ENCODE measurements at regions not wholly inside any gene's neighbourhood (a gene's known extent, or its start where the extent isn't known, plus 50 kb on each side); places are given as distances from the start of the nearest gene placed in this dataset.

GRCh38 chr12:40586823-40587222, 105.4 kb upstream of the CNTN1 start:
- TF ChIP-seq, protein P1, sequence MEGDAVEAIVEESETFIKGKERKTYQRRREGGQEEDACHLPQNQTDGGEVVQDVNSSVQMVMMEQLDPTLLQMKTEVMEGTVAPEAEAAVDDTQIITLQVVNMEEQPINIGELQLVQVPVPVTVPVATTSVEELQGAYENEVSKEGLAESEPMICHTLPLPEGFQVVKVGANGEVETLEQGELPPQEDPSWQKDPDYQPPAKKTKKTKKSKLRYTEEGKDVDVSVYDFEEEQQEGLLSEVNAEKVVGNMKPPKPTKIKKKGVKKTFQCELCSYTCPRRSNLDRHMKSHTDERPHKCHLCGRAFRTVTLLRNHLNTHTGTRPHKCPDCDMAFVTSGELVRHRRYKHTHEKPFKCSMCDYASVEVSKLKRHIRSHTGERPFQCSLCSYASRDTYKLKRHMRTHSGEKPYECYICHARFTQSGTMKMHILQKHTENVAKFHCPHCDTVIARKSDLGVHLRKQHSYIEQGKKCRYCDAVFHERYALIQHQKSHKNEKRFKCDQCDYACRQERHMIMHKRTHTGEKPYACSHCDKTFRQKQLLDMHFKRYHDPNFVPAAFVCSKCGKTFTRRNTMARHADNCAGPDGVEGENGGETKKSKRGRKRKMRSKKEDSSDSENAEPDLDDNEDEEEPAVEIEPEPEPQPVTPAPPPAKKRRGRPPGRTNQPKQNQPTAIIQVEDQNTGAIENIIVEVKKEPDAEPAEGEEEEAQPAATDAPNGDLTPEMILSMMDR (IDR thresholded peaks at IDR 0.05; ENCODE audit: low read depth, low read length) = no peak
- no peak overlapping the region for H3K4me3 ChIP-seq
- no peaks in the 10 kb centered on the region for H3K9me3 ChIP-seq (ENCODE audit: low read depth)
- H3K27ac ChIP-seq = no peak overlapping the region
- no peaks in the 10 kb centered on the region for H3K36me3 ChIP-seq
- DNase-seq (ENCODE audit: low read depth in 1 of 2, low spot score in 1 of 2) = no peak
- H3K27me3 ChIP-seq = no peaks in the 10 kb centered on the region
- H3K4me1 ChIP-seq (ENCODE audit: low read depth) = no peaks in the 10 kb centered on the region

DNA sequence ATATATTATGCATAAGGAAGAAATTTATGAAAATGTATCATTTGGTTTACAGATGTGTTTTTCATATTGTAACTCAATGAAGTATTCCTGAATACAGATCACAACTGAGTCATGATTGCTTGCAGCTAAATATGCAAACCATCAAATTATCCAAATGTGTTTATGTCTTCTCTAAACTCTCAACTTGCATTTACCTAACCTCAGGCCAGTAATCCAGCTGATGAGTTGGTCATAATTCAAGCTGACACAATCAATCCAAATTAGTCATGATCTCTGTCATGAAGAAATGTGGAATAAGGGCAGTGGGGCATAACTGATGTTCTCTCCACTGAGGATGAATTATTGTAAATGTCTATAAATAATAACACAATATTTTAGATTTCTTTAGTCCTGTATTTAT, 104.8 kb upstream of the CNTN1 start:
- Histone ChIP-seq H3K4me3 (no peak overlapping the region), H3K27me3 (no peaks in the 10 kb centered on the region), H3K36me3 (no peaks in the 10 kb centered on the region), H3K9me3 (ENCODE audit: low read depth) (no peaks in the 10 kb centered on the region), H3K27ac (no peak overlapping the region), H3K4me1 (ENCODE audit: low read depth) (no peaks in the 10 kb centered on the region)
- TF ChIP-seq, protein P1 (IDR thresholded peaks at IDR 0.05; ENCODE audit: low read depth, low read length) = no peak
- no peak for DNase-seq (ENCODE audit: low read depth in 1 of 2, low spot score in 1 of 2)

DNA sequence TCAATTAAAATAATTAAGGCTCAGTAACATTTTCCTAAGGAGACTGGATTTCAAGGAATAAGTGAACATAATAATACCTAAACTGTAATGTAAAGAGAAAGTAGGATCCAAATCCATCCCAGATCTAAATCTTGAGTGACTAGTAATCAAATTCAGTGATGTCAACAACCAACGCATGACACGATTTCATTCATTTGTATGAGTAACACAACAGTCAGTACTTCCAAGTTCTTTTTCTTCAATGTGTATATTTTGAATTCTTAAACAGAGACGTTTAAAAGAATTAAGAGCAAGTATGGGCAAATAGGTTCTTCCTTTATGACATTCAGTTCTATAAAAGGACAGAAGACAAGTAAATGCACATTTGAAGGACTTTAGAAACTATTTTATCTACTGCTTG, 104.3 kb upstream of the CNTN1 start:
- no peaks in the 10 kb centered on the region for H3K36me3 ChIP-seq
- no peaks in the 10 kb centered on the region for H3K4me1 ChIP-seq (ENCODE audit: low read depth)
- no peak for DNase-seq (ENCODE audit: low read depth in 1 of 2, low spot score in 1 of 2)
- no peak overlapping the region for H3K27ac ChIP-seq
- no peaks in the 10 kb centered on the region for H3K9me3 ChIP-seq (ENCODE audit: low read depth)
- H3K4me3 ChIP-seq = no peak overlapping the region
- H3K27me3 ChIP-seq = no peaks in the 10 kb centered on the region
- TF ChIP-seq, protein P1 (IDR thresholded peaks at IDR 0.05; ENCODE audit: low read depth, low read length) = no peak

DNA sequence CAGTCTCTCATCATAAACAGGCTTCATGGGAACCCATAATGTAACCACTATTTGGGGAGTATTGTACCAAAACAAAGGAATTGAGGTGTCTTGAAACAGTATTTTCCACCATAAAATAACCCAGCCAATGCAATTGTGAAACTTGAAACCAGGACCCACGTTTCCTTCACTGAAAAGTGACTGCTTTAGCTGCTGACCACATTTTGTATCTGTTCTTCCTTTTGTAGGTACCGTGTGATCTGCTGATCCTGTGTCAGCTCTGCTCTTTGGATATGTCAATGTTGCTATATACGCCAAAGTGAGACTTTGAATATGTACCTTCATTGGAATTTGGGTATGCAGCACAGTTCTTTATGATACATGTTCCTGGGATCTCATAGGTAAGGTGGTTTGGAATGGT, 95.1 kb upstream of the CNTN1 start:
- DNase-seq (ENCODE audit: low read depth in 1 of 2, low spot score in 1 of 2) = no peak
- Histone ChIP-seq H3K27me3 (no peaks in the 10 kb centered on the region), H3K27ac (no peak overlapping the region), H3K36me3 (no peaks in the 10 kb centered on the region), H3K4me1 (ENCODE audit: low read depth) (no peaks in the 10 kb centered on the region), H3K9me3 (ENCODE audit: low read depth) (no peaks in the 10 kb centered on the region), H3K4me3 (no peak overlapping the region)
- TF ChIP-seq, protein P1 (IDR thresholded peaks at IDR 0.05; ENCODE audit: low read depth, low read length) = no peak

DNA sequence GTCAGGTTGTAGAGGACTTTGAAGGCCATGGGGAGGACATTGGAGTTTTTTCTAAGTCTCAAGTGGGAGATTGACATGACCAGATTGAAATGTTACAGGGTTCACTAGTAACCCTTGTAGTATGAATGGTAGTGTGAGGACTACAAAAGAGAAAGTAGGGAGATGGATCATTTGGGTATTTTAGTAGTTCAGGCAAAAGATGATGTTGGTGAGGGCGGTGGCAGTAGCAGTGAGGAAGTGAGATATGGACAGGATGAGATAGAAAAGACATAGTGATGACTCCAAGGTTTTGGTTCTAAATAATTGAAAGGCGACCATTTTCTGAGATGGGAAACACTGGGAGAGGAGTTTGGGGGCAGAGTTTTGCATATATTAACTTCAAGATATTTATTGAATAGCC, 94.2 kb upstream of the CNTN1 start:
- no peaks in the 10 kb centered on the region for H3K4me1 ChIP-seq (ENCODE audit: low read depth)
- H3K36me3 ChIP-seq = no peaks in the 10 kb centered on the region
- H3K4me3 ChIP-seq = no peak overlapping the region
- H3K27me3 ChIP-seq = no peaks in the 10 kb centered on the region
- no peak overlapping the region for H3K27ac ChIP-seq
- no peaks in the 10 kb centered on the region for H3K9me3 ChIP-seq (ENCODE audit: low read depth)
- no peak for DNase-seq (ENCODE audit: low read depth in 1 of 2, low spot score in 1 of 2)
- TF ChIP-seq, protein P1 (IDR thresholded peaks at IDR 0.05; ENCODE audit: low read depth, low read length) = no peak

DNA sequence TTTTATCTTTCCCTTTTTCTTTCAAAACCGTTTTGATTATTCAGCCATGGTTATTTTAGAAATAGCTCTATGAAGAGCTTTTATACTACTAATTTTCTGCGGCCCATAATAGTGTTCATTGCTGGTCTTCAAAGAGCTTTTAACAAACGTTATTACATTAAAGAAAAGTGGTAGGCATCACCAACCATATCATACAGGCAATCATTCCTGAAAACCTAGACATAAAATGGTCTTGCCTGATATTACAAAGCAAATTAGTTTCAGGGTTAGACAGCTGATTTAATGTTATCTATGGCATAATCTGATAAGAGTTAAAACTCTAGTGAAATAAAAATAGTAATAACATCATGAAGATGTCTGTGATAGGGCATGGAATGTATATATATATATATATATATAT, 89.7 kb upstream of the CNTN1 start:
- Histone ChIP-seq H3K27ac (no peak overlapping the region), H3K9me3 (ENCODE audit: low read depth) (no peaks in the 10 kb centered on the region), H3K36me3 (no peaks in the 10 kb centered on the region), H3K4me1 (ENCODE audit: low read depth) (no peaks in the 10 kb centered on the region), H3K4me3 (no peak overlapping the region), H3K27me3 (no peaks in the 10 kb centered on the region)
- TF ChIP-seq, protein P1 (IDR thresholded peaks at IDR 0.05; ENCODE audit: low read depth, low read length) = no peak
- DNase-seq (ENCODE audit: low read depth in 1 of 2, low spot score in 1 of 2) = no peak

All from cardiac muscle cell (in vitro differentiated cells and primary cell).